Breast epithelium (tissue), 3 donors: ENCODE measurements at regions not wholly inside any gene's neighbourhood (a gene's known extent, or its start where the extent isn't known, plus 50 kb on each side); places are given as distances from the start of the nearest gene placed in this dataset.

Experiments
- CTCF ChIP-seq, 3 donors: fragments of 450-650 bp; IDR thresholded peaks; one replicate each; pipeline ENCODE4 v1.5.1; 2016 to 2017; ENCODE audit warnings: antibody characterized with exemption in 3 of 3, mild to moderate bottlenecking in 3 of 3, moderate library complexity in 3 of 3
- POLR2A ChIP-seq: fragments of 450-650 bp; IDR thresholded peaks from one replicate; pipeline ENCODE4 v1.6.1; 2016; ENCODE audit warnings: antibody characterized with exemption, mild to moderate bottlenecking, moderate library complexity

GRCh38 chr11:120041625-120042024 lies 96.3 kb downstream of the TRIM29 start:
- TF ChIP-seq CTCF (IDR thresholded peaks at IDR 0.05) (no peak), POLR2A (no peak)
